ENCODE measurements at regions not wholly inside any gene's neighbourhood (a gene's known extent, or its start where the extent isn't known, plus 50 kb on each side); places are given as distances from the start of the nearest gene placed in this dataset.

- no peak for TF ChIP-seq CTCF (IDR thresholded peaks at IDR 0.05)
- TF ChIP-seq EZH2 (IDR thresholded peaks at IDR 0.05; ENCODE audit: borderline replicate concordance, insufficient read depth, low read depth, low read length, poor library complexity, severe bottlenecking): no peak
- Mint-ChIP-seq H3K4me1 (no peaks in the 10 kb centered on the region), H3K4me3 (no peak overlapping the region), H3K27me3 (no peaks in the 10 kb centered on the region), H3K27ac (no peak overlapping the region), H3K9me3 (ENCODE audit: insufficient read depth) (no peaks in the 10 kb centered on the region)
- intact Hi-C loops (cut with micrococcal nuclease): no loop called here
- Histone ChIP-seq H3K79me2 (ENCODE audit: control insufficient read depth, insufficient read depth, low read length) (no peaks in the 10 kb centered on the region), H3K4me3 (ENCODE audit: control extremely low read depth in 1 of 5, extremely low read depth in 1 of 5, insufficient read depth in 1 of 5, low read depth in 2 of 5, low read length in 4 of 5) (no peak overlapping the region), H3K36me3 (replicated peaks in 1 of 2; ENCODE audit: control extremely low read depth in 1 of 2, control insufficient read depth in 1 of 2, extremely low read depth in 1 of 2, insufficient read depth in 2 of 2, low read length in 1 of 2) (no peaks in the 10 kb centered on the region), H3K9ac (ENCODE audit: low read length) (no peak overlapping the region), H3K27me3 (replicated peaks in 1 of 4; ENCODE audit: control extremely low read depth in 1 of 4, control insufficient read depth in 3 of 4, insufficient read depth in 4 of 4, low read length in 3 of 4) (no peaks in the 10 kb centered on the region), H3K9me3 (ENCODE audit: control extremely low read depth in 1 of 3, control insufficient read depth in 2 of 3, insufficient read depth in 1 of 3, low read length in 2 of 3) (no peaks in the 10 kb centered on the region), H3K4me2 (replicated peaks; ENCODE audit: low read depth, low read length, poor library complexity, severe bottlenecking) (no peak overlapping the region), H3K4me1 (ENCODE audit: control insufficient read depth in 2 of 2, insufficient read depth in 2 of 2, low read length in 2 of 2) (no peaks in the 10 kb centered on the region), H4K20me1 (ENCODE audit: control insufficient read depth, insufficient read depth, low read length, poor library complexity, severe bottlenecking) (no peaks in the 10 kb centered on the region), H3K27ac (ENCODE audit: low read length in 2 of 2) (no peak overlapping the region), H2AFZ (ENCODE audit: insufficient read depth, low read depth, low read length, poor library complexity, severe bottlenecking) (no peak overlapping the region)
- ChIA-PET POLR2A (no interaction called here), CTCF (no interaction called here)
- no peak for DNase-seq
- no peak for ATAC-seq (ENCODE audit: low read depth)
These were observed 161.9 kb downstream of the HGF start for GRCh38 chr7:81607987-81608386.

GRCh38 chr7:81606078-81606863, 163.6 kb downstream of the HGF start:
- TF ChIP-seq EZH2 (IDR thresholded peaks at IDR 0.05; ENCODE audit: borderline replicate concordance, insufficient read depth, low read depth, low read length, poor library complexity, severe bottlenecking): no peak
- no peak for TF ChIP-seq CTCF (IDR thresholded peaks at IDR 0.05)
- H3K9me3 Mint-ChIP-seq (ENCODE audit: insufficient read depth): no peaks in the 10 kb centered on the region
- Histone ChIP-seq H3K27me3 (replicated peaks in 1 of 4; ENCODE audit: control extremely low read depth in 1 of 4, control insufficient read depth in 3 of 4, insufficient read depth in 4 of 4, low read length in 3 of 4) (no peaks in the 10 kb centered on the region), H3K79me2 (ENCODE audit: control insufficient read depth, insufficient read depth, low read length) (no peaks in the 10 kb centered on the region), H3K9ac (ENCODE audit: low read length) (no peak overlapping the region), H3K27ac (ENCODE audit: low read length in 2 of 2) (no peak overlapping the region), H3K4me2 (replicated peaks; ENCODE audit: low read depth, low read length, poor library complexity, severe bottlenecking) (no peak overlapping the region), H3K4me3 (ENCODE audit: control extremely low read depth in 1 of 5, extremely low read depth in 1 of 5, insufficient read depth in 1 of 5, low read depth in 2 of 5, low read length in 4 of 5) (no peak overlapping the region), H4K20me1 (ENCODE audit: control insufficient read depth, insufficient read depth, low read length, poor library complexity, severe bottlenecking) (no peaks in the 10 kb centered on the region), H2AFZ (ENCODE audit: insufficient read depth, low read depth, low read length, poor library complexity, severe bottlenecking) (no peak overlapping the region), H3K4me1 (ENCODE audit: control insufficient read depth in 2 of 2, insufficient read depth in 2 of 2, low read length in 2 of 2) (no peaks in the 10 kb centered on the region), H3K36me3 (replicated peaks in 1 of 2; ENCODE audit: control extremely low read depth in 1 of 2, control insufficient read depth in 1 of 2, extremely low read depth in 1 of 2, insufficient read depth in 2 of 2, low read length in 1 of 2) (no peaks in the 10 kb centered on the region), H3K9me3 (ENCODE audit: control extremely low read depth in 1 of 3, control insufficient read depth in 2 of 3, insufficient read depth in 1 of 3, low read length in 2 of 3) (no peaks in the 10 kb centered on the region)
- no peak overlapping the region for H3K4me3 Mint-ChIP-seq
- H3K27me3 Mint-ChIP-seq: no peaks in the 10 kb centered on the region
- intact Hi-C loops (cut with micrococcal nuclease): no loop called here
- CTCF ChIA-PET: no interaction called here
- ATAC-seq (ENCODE audit: low read depth) (no peak), DNase-seq (no peak)
- no peaks in the 10 kb centered on the region for H3K4me1 Mint-ChIP-seq
- WGBS (ENCODE audit: insufficient coverage): no CpG with 5 or more reads among the region's 3 CpGs
- no peak overlapping the region for H3K27ac Mint-ChIP-seq
- POLR2A ChIA-PET: no interaction called here

Data from B cell (primary cell).